CD4-positive, alpha-beta T cell (primary cell): ENCODE measurements at regions not wholly inside any gene's neighbourhood (a gene's known extent, or its start where the extent isn't known, plus 50 kb on each side); places are given as distances from the start of the nearest gene placed in this dataset.

Experiments
- ATAC-seq: fragments of 200-7000 bp; cut with Tn5 transposase; one replicate; pipeline ENCODE4 v1.10.0; 2022; ENCODE audit warnings: mild to moderate bottlenecking; ENCODE audit not compliant: poor library complexity
- CTCF ChIA-PET: fragments of 350-600 bp; sonication (Branson Sonifier 250); formaldehyde crosslinking; loops from one replicate; lab custom pipeline; 2021; ENCODE audit warnings: antibody characterized with exemption, inconsistent platforms; lab: Charles Lee
- POLR2A ChIA-PET: fragments of 350-600 bp; sonication (Branson Sonifier 250); formaldehyde crosslinking; loops from one replicate; lab custom pipeline; 2021; ENCODE audit warnings: antibody characterized with exemption, inconsistent platforms; lab: Charles Lee
- DNase-seq, 14 experiments: peaks; one replicate each; pipeline ENCODE4 v3.0.0-alpha.2; 2013 to 2020; ENCODE audit warnings: mixed read lengths in 2 of 14
- H3K27ac ChIP-seq, 2 donors: one replicate each; pipeline versions ENCODE4 v1.5.1 to v1.7.0; 2013; ENCODE audit warnings: low read length in 2 of 2, low read depth in 1 of 2, mild to moderate bottlenecking in 1 of 2
- H3K27me3 ChIP-seq, 2 experiments: 1 replicate in 1 of 2; 2 replicates in 1 of 2; pipeline versions ENCODE4 v1.6.1 to v1.7.0; 2013; ENCODE audit warnings: low read length in 2 of 2, control low read depth in 1 of 2, mild to moderate bottlenecking in 1 of 2, moderate library complexity in 1 of 2; ENCODE audit not compliant: insufficient read depth in 2 of 2, control insufficient read depth in 1 of 2
- H3K36me3 ChIP-seq: one replicate; pipeline ENCODE4 v1.6.1; 2013; ENCODE audit warnings: low read length, control low read depth; ENCODE audit not compliant: insufficient read depth
- H3K4me1 ChIP-seq: one replicate; pipeline ENCODE4 v1.6.1; 2013; ENCODE audit warnings: low read length, control low read depth; ENCODE audit not compliant: insufficient read depth
- H3K4me3 ChIP-seq: one replicate; pipeline ENCODE4 v1.5.1; 2013; ENCODE audit warnings: mild to moderate bottlenecking, low read length, moderate library complexity
- H3K9me3 ChIP-seq, 2 experiments: 1 replicate in 1 of 2; 2 replicates in 1 of 2; pipeline versions ENCODE4 v1.6.1 to v1.7.0; 2013; ENCODE audit warnings: low read length in 2 of 2, mild to moderate bottlenecking in 2 of 2, control low read depth in 1 of 2, moderate library complexity in 1 of 2; ENCODE audit not compliant: control insufficient read depth in 1 of 2, insufficient read depth in 1 of 2
- H3K27ac Mint-ChIP-seq: one replicate; pipeline ENCODE4 v1.8.0; 2020; ENCODE audit warnings: mixed read lengths
- H3K27me3 Mint-ChIP-seq: one replicate; pipeline ENCODE4 v1.8.0; 2021; ENCODE audit warnings: mixed read lengths
- H3K36me3 Mint-ChIP-seq: one replicate; pipeline ENCODE4 v1.8.0; 2021; ENCODE audit warnings: low read depth, mixed read lengths
- H3K4me1 Mint-ChIP-seq: one replicate; pipeline ENCODE4 v1.8.0; 2021; ENCODE audit warnings: low read depth, mixed read lengths
- H3K4me3 Mint-ChIP-seq: one replicate; pipeline ENCODE4 v1.8.0; 2020; ENCODE audit warnings: mild to moderate bottlenecking, mixed read lengths
- H3K9me3 Mint-ChIP-seq: one replicate; pipeline ENCODE4 v1.8.0; 2020; ENCODE audit warnings: mixed read lengths
- intact Hi-C, 2 experiments: fragments of 100-400 bp; cut with DNase I in 1 of 2; cut with micrococcal nuclease in 1 of 2; formaldehyde crosslinking; loops; one replicate each; pipeline versions ENCODE4 v1.15.1 to v1.9.0; 2023 to 2025; cut with DNase I, micrococcal nuclease
- TF ChIP-seq, protein P1 (sequence below): fragments of 200-600 bp; IDR thresholded peaks from one replicate; pipeline ENCODE4 v1.8.0; 2022; ENCODE audit warnings: antibody characterized with exemption, mild to moderate bottlenecking

GRCh38 chr10:109746861-109747260 is 176.4 kb downstream of the XPNPEP1 start:
- intact Hi-C loops: no loop called here
- Histone ChIP-seq H3K4me3 (no peak overlapping the region), H3K27me3 (no peaks in the 10 kb centered on the region), H3K27ac (no peak overlapping the region), H3K9me3 (no peaks in the 10 kb centered on the region), H3K4me1 (no peaks in the 10 kb centered on the region), H3K36me3 (no peaks in the 10 kb centered on the region)
- peaks cover 16% of the 10 kb centered on the region for H3K27me3 Mint-ChIP-seq
- DNase-seq (no peak), ATAC-seq (no peak)
- CTCF ChIA-PET: interaction anchor here (1.0 kb wide), 1 partner anchor 27 kb away, joined by 3 read pairs; no protein-coding TSS in a partner anchor
- H3K4me3 Mint-ChIP-seq: no peak overlapping the region
- no peak overlapping the region for H3K27ac Mint-ChIP-seq
- POLR2A ChIA-PET: no interaction called here
- no peaks in the 10 kb centered on the region for H3K9me3 Mint-ChIP-seq
- TF ChIP-seq, protein P1, sequence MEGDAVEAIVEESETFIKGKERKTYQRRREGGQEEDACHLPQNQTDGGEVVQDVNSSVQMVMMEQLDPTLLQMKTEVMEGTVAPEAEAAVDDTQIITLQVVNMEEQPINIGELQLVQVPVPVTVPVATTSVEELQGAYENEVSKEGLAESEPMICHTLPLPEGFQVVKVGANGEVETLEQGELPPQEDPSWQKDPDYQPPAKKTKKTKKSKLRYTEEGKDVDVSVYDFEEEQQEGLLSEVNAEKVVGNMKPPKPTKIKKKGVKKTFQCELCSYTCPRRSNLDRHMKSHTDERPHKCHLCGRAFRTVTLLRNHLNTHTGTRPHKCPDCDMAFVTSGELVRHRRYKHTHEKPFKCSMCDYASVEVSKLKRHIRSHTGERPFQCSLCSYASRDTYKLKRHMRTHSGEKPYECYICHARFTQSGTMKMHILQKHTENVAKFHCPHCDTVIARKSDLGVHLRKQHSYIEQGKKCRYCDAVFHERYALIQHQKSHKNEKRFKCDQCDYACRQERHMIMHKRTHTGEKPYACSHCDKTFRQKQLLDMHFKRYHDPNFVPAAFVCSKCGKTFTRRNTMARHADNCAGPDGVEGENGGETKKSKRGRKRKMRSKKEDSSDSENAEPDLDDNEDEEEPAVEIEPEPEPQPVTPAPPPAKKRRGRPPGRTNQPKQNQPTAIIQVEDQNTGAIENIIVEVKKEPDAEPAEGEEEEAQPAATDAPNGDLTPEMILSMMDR: no peak
- H3K4me1 Mint-ChIP-seq: no peaks in the 10 kb centered on the region
- no peaks in the 10 kb centered on the region for H3K36me3 Mint-ChIP-seq

GRCh38 chr10:109744020-109744419 is 179.3 kb downstream of the XPNPEP1 start:
- TF ChIP-seq, protein P1: no peak
- Mint-ChIP-seq H3K27me3 (peaks cover 26% of the 10 kb centered on the region), H3K9me3 (no peaks in the 10 kb centered on the region), H3K4me3 (no peak overlapping the region), H3K4me1 (no peaks in the 10 kb centered on the region), H3K36me3 (no peaks in the 10 kb centered on the region), H3K27ac (no peak overlapping the region)
- ChIA-PET CTCF (no interaction called here), POLR2A (no interaction called here)
- Histone ChIP-seq H3K9me3 (no peaks in the 10 kb centered on the region), H3K27ac (no peak overlapping the region), H3K4me1 (no peaks in the 10 kb centered on the region), H3K4me3 (no peak overlapping the region), H3K36me3 (no peaks in the 10 kb centered on the region), H3K27me3 (no peaks in the 10 kb centered on the region)
- no peak for DNase-seq
- ATAC-seq: no peak
- intact Hi-C loops: no loop called here

DNA sequence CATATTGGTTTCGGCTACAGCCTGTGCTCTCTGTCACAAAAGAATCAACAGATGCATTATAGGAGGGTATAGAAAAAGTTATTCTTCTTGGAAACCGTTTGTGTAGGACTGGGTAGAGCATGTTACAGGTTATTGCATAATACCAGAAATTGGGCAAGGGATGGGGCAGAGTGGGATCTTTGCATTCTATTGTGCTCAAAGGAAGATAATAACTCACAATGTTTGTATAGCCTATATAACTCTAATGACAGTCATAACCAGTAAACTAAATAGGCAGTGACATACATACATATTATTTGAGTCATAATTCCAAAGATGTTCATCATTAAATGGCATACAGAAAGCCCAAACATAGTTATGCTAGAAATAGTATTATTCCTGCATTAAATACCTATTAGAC is 179.7 kb downstream of the XPNPEP1 start:
- no peak overlapping the region for H3K27ac ChIP-seq
- H3K36me3 Mint-ChIP-seq: no peaks in the 10 kb centered on the region
- H3K4me3 ChIP-seq: no peak overlapping the region
- H3K27ac Mint-ChIP-seq: no peak overlapping the region
- POLR2A ChIA-PET: no interaction called here
- DNase-seq (no peak), ATAC-seq (no peak)
- CTCF ChIA-PET: no interaction called here
- peaks cover 26% of the 10 kb centered on the region for H3K27me3 Mint-ChIP-seq
- H3K4me1 ChIP-seq: no peaks in the 10 kb centered on the region
- H3K9me3 Mint-ChIP-seq: no peaks in the 10 kb centered on the region
- TF ChIP-seq, protein P1: no peak
- H3K4me3 Mint-ChIP-seq: no peak overlapping the region
- H3K36me3 ChIP-seq: no peaks in the 10 kb centered on the region
- intact Hi-C loops: no loop called here
- H3K9me3 ChIP-seq: no peaks in the 10 kb centered on the region
- no peaks in the 10 kb centered on the region for H3K27me3 ChIP-seq
- H3K4me1 Mint-ChIP-seq: no peaks in the 10 kb centered on the region
